H1 (cell line): ENCODE measurements at regions not wholly inside any gene's neighbourhood (a gene's known extent, or its start where the extent isn't known, plus 50 kb on each side); places are given as distances from the start of the nearest gene placed in this dataset.

Experiments
- EP300 ChIP-seq, 2 experiments: IDR thresholded peaks; 1 replicate in 1 of 2; 2 replicates in 1 of 2; pipeline ENCODE4 v1.6.1; 2011 to 2012; ENCODE audit warnings: low read depth in 2 of 2, low read length in 2 of 2, mild to moderate bottlenecking in 2 of 2, borderline replicate concordance in 1 of 2, inconsistent platforms in 1 of 2, moderate library complexity in 1 of 2
- EZH2 ChIP-seq: fragments of 200-600 bp; sonication (generic); IDR thresholded peaks from 2 replicates; pipeline ENCODE4 v1.7.1; 2012; ENCODE audit warnings: low read depth, mild to moderate bottlenecking, moderate library complexity, low read length, inconsistent platforms; ENCODE audit not compliant: severe bottlenecking
- GABPA ChIP-seq: IDR thresholded peaks from 2 replicates; pipeline ENCODE4 v1.6.1; 2011; ENCODE audit warnings: mild to moderate bottlenecking, low read length, moderate library complexity, borderline replicate concordance; ENCODE audit not compliant: insufficient read depth
- JUN ChIP-seq: IDR thresholded peaks from 2 replicates; pipeline ENCODE4 v1.6.1; 2011; ENCODE audit warnings: low read depth, mild to moderate bottlenecking, improper control_type of control experiment, low read length
- KDM1A ChIP-seq: fragments of 200-600, 300-600 bp; sonication (generic); IDR thresholded peaks from 2 replicates; pipeline ENCODE4 v1.7.1; 2016; ENCODE audit warnings: mild to moderate bottlenecking, low read length, borderline replicate concordance
- POLR2A ChIP-seq, 2 experiments: IDR thresholded peaks; 1 replicate in 1 of 2; 2 replicates in 1 of 2; pipeline ENCODE4 v1.6.1; 2011; ENCODE audit warnings: low read depth in 2 of 2, low read length in 2 of 2, mild to moderate bottlenecking in 2 of 2; ENCODE audit errors: control extremely low read depth in 1 of 2
- POLR2AphosphoS5 ChIP-seq: IDR thresholded peaks from 2 replicates; pipeline ENCODE4 v1.6.1; 2011; ENCODE audit warnings: low read depth, low read length
- RBBP5 ChIP-seq: IDR thresholded peaks from 2 replicates; pipeline ENCODE4 v1.7.1; 2012; ENCODE audit warnings: low read depth, mild to moderate bottlenecking, inconsistent platforms, low read length, moderate library complexity, borderline replicate concordance
- SP1 ChIP-seq: IDR thresholded peaks from 2 replicates; pipeline ENCODE4 v1.6.1; 2011; ENCODE audit warnings: low read depth, low read length
- SP4 ChIP-seq: IDR thresholded peaks from 2 replicates; pipeline ENCODE4 v1.6.1; 2012; ENCODE audit warnings: low read length, inconsistent platforms
- YY1 ChIP-seq: IDR thresholded peaks from 2 replicates; pipeline ENCODE4 v1.6.1; 2011; ENCODE audit warnings: low read depth, mild to moderate bottlenecking, low read length
- TF ChIP-seq, protein P1 (sequence below), 3 experiments: IDR thresholded peaks; 1 replicate in 2 of 3; 2 replicates in 1 of 3; pipeline versions ENCODE4 v1.5.1 to v1.6.1; 2011; ENCODE audit warnings: low read length in 3 of 3, mild to moderate bottlenecking in 3 of 3, inconsistent platforms in 2 of 3, low read depth in 1 of 3, moderate library complexity in 1 of 3; ENCODE audit not compliant: insufficient read depth in 1 of 3; ENCODE audit errors: control extremely low read depth in 1 of 3
- TF ChIP-seq, protein P2 (sequence below): IDR thresholded peaks from 2 replicates; pipeline ENCODE4 v1.6.1; 2011; ENCODE audit warnings: low read depth, mild to moderate bottlenecking, low read length; ENCODE audit not compliant: insufficient read depth

DNA sequence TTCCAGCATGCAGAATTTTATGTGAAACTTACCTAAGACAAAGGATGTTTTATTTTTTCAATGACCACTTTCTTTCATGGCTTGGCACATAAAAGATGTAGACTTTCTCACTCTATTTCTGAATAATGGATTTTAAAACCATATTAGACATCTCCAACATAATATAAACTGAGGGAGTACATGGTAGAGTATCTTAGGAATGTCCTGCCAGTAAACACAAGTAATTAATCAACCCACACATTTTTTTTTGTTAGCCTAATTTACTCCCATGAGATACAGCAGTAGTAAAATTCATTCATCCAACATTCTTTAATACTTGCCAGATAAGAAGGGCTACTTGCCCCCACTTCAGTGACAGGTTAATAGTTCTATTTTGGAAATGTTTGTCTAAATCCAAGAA, 235.4 kb upstream of the ADAMTS5 start:
- TF ChIP-seq POLR2A (IDR thresholded peaks at IDR 0.05; ENCODE audit: control extremely low read depth in 1 of 2, low read depth in 2 of 2, low read length in 2 of 2) (no peak), SP4 (no peak), RBBP5 (no peak), KDM1A (no peak), JUN (no peak), YY1 (no peak), POLR2AphosphoS5 (no peak), SP1 (no peak), GABPA (no peak), EZH2 (no peak), EP300 (IDR thresholded peaks at IDR 0.05; ENCODE audit: borderline replicate concordance in 1 of 2, low read depth in 2 of 2, low read length in 2 of 2) (no peak)
- TF ChIP-seq, protein P1, sequence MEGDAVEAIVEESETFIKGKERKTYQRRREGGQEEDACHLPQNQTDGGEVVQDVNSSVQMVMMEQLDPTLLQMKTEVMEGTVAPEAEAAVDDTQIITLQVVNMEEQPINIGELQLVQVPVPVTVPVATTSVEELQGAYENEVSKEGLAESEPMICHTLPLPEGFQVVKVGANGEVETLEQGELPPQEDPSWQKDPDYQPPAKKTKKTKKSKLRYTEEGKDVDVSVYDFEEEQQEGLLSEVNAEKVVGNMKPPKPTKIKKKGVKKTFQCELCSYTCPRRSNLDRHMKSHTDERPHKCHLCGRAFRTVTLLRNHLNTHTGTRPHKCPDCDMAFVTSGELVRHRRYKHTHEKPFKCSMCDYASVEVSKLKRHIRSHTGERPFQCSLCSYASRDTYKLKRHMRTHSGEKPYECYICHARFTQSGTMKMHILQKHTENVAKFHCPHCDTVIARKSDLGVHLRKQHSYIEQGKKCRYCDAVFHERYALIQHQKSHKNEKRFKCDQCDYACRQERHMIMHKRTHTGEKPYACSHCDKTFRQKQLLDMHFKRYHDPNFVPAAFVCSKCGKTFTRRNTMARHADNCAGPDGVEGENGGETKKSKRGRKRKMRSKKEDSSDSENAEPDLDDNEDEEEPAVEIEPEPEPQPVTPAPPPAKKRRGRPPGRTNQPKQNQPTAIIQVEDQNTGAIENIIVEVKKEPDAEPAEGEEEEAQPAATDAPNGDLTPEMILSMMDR (IDR thresholded peaks at IDR 0.05; ENCODE audit: control extremely low read depth in 1 of 3, insufficient read depth in 1 of 3, low read depth in 1 of 3, low read length in 3 of 3), result no peak
- TF ChIP-seq, protein P2, sequence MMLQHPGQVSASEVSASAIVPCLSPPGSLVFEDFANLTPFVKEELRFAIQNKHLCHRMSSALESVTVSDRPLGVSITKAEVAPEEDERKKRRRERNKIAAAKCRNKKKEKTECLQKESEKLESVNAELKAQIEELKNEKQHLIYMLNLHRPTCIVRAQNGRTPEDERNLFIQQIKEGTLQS, result no peak
